Trophoblast cell (in vitro differentiated cells and primary cell): ENCODE measurements at regions not wholly inside any gene's neighbourhood (a gene's known extent, or its start where the extent isn't known, plus 50 kb on each side); places are given as distances from the start of the nearest gene placed in this dataset.

Source experiments
- DNase-seq, 2 donors: peaks; one replicate each; pipeline ENCODE4 v3.0.0-alpha.2; 2016
- H2AFZ ChIP-seq: 2 replicates; pipeline ENCODE4 v1.6.1; 2013; ENCODE audit warnings: low read length, moderate library complexity, mild to moderate bottlenecking; ENCODE audit not compliant: insufficient read depth, poor library complexity
- H2AK5ac ChIP-seq: 2 replicates; pipeline ENCODE4 v1.6.1; 2013; ENCODE audit warnings: mild to moderate bottlenecking, low read length
- H2BK120ac ChIP-seq: 2 replicates; pipeline ENCODE4 v1.6.1; 2013; ENCODE audit warnings: low read length, mild to moderate bottlenecking, moderate library complexity; ENCODE audit not compliant: insufficient read depth, poor library complexity
- H2BK12ac ChIP-seq: 2 replicates; pipeline ENCODE4 v1.6.1; 2013; ENCODE audit warnings: mild to moderate bottlenecking, low read length, moderate library complexity
- H2BK5ac ChIP-seq: 2 replicates; pipeline ENCODE4 v1.6.1; 2013; ENCODE audit warnings: low read length, low read depth, moderate library complexity, mild to moderate bottlenecking; ENCODE audit not compliant: poor library complexity
- H3K14ac ChIP-seq: 2 replicates; pipeline ENCODE4 v1.6.1; 2013; ENCODE audit warnings: mild to moderate bottlenecking, low read length
- H3K18ac ChIP-seq: 2 replicates; pipeline ENCODE4 v1.6.1; 2013; ENCODE audit warnings: mild to moderate bottlenecking, low read length
- H3K23ac ChIP-seq: 2 replicates; pipeline ENCODE4 v1.6.1; 2013; ENCODE audit warnings: low read length
- H3K27ac ChIP-seq: 2 replicates; pipeline ENCODE4 v1.5.1; 2013; ENCODE audit warnings: low read depth, mild to moderate bottlenecking, inconsistent platforms, low read length, moderate library complexity
- H3K27me3 ChIP-seq: 2 replicates; pipeline ENCODE4 v1.6.1; 2013; ENCODE audit warnings: inconsistent platforms, mild to moderate bottlenecking, low read length, moderate library complexity; ENCODE audit not compliant: insufficient read depth
- H3K36me3 ChIP-seq, 2 experiments: 1 replicate in 1 of 2; 2 replicates in 1 of 2; pipeline ENCODE4 v1.6.1; 2013; ENCODE audit warnings: low read length in 2 of 2, mild to moderate bottlenecking in 2 of 2, moderate library complexity in 1 of 2; ENCODE audit not compliant: insufficient read depth in 2 of 2, control insufficient read depth in 1 of 2
- H3K4ac ChIP-seq: 2 replicates; pipeline ENCODE4 v1.6.1; 2013; ENCODE audit warnings: low read depth, mild to moderate bottlenecking, low read length, moderate library complexity
- H3K4me1 ChIP-seq, 2 experiments: 1 replicate in 1 of 2; 2 replicates in 1 of 2; pipeline ENCODE4 v1.6.1; 2013; ENCODE audit warnings: low read length in 2 of 2, mild to moderate bottlenecking in 2 of 2, moderate library complexity in 1 of 2; ENCODE audit not compliant: insufficient read depth in 2 of 2, control insufficient read depth in 1 of 2
- H3K4me2 ChIP-seq: 2 replicates; pipeline ENCODE4 v1.6.1; 2013; ENCODE audit warnings: inconsistent platforms, mild to moderate bottlenecking, low read length, moderate library complexity
- H3K4me3 ChIP-seq: 2 replicates; pipeline ENCODE4 v1.5.1; 2013; ENCODE audit warnings: mild to moderate bottlenecking, low read depth, low read length, inconsistent platforms
- H3K79me1 ChIP-seq: one replicate; pipeline ENCODE4 v1.6.1; 2013; ENCODE audit warnings: low read length
- H3K79me2 ChIP-seq: 2 replicates; pipeline ENCODE4 v1.6.1; 2013; ENCODE audit warnings: low read length, mild to moderate bottlenecking; ENCODE audit not compliant: control insufficient read depth, insufficient read depth, poor library complexity
- H3K9ac ChIP-seq: 2 replicates; pipeline ENCODE4 v1.6.1; 2013; ENCODE audit warnings: mild to moderate bottlenecking, low read length
- H3K9me3 ChIP-seq: 2 replicates; pipeline ENCODE4 v1.6.1; 2013; ENCODE audit warnings: low read depth, mild to moderate bottlenecking, control low read depth, inconsistent platforms, low read length; ENCODE audit not compliant: insufficient read depth
- H4K12ac ChIP-seq: 2 replicates; pipeline ENCODE4 v1.6.1; 2013; ENCODE audit warnings: low read depth, mild to moderate bottlenecking, low read length, moderate library complexity
- H4K8ac ChIP-seq: 2 replicates; pipeline ENCODE4 v1.6.1; 2013; ENCODE audit warnings: low read depth, mild to moderate bottlenecking, low read length, moderate library complexity
- H4K91ac ChIP-seq: one replicate; pipeline ENCODE4 v1.6.1; 2013; ENCODE audit warnings: low read depth, mild to moderate bottlenecking, low read length, moderate library complexity
- WGBS: extraction: QIAGEN DNeasy Blood & Tissue Kit; methylation state at CpG from one replicate; pipeline ENCODE4 v1.1.7; 2013; ENCODE audit warnings: missing lambda C conversion rate; ENCODE audit not compliant: insufficient read length, insufficient coverage; ENCODE audit errors: extremely low coverage; 5-methylcytosine and 5-hydroxymethylcytosine counted together

DNA sequence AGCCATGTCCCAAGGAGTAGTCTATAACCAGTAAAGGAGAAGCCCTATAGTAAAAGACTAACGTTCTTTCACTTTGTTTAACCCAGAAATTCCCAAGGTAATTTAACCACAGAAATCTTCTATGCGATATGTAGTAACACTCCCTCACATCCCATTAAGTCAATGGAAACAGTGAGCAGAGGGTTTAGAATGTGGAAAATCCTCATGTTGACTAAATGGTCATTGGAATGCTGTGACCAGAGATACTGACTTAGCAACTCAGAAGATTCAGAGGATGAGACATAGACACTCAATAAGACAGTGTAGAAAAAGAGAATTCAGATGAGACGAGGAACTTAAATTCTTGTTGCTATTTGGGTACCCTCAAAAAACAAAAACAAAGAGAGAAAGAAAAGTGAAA lies 562.2 kb upstream of the NOX3 start:
- no peaks in the 10 kb centered on the region for H3K4me1 ChIP-seq
- H3K9me3 ChIP-seq: no peaks in the 10 kb centered on the region
- H3K79me1 ChIP-seq: no peaks in the 10 kb centered on the region
- H4K91ac ChIP-seq: no peak overlapping the region
- no peak overlapping the region for H2AFZ ChIP-seq
- no peak overlapping the region for H3K9ac ChIP-seq
- H3K27ac ChIP-seq: no peak overlapping the region
- peak in 1 of 2 donors; percentile 11 for DNase-seq
- H4K8ac ChIP-seq: no peak overlapping the region
- H2BK120ac ChIP-seq: no peak overlapping the region
- no peak overlapping the region for H3K4me2 ChIP-seq
- H3K4me3 ChIP-seq: no peak overlapping the region
- no peak overlapping the region for H2BK12ac ChIP-seq
- H3K4ac ChIP-seq: no peak overlapping the region
- H3K18ac ChIP-seq: no peak overlapping the region
- no peaks in the 10 kb centered on the region for H3K79me2 ChIP-seq
- no peak overlapping the region for H2BK5ac ChIP-seq
- no CpG with 5 or more reads among the region's 3 CpGs for WGBS
- H3K14ac ChIP-seq: no peak overlapping the region
- no peak overlapping the region for H4K12ac ChIP-seq
- no peak overlapping the region for H2AK5ac ChIP-seq
- no peaks in the 10 kb centered on the region for H3K27me3 ChIP-seq
- H3K36me3 ChIP-seq: no peaks in the 10 kb centered on the region
- H3K23ac ChIP-seq: no peak overlapping the region

DNA sequence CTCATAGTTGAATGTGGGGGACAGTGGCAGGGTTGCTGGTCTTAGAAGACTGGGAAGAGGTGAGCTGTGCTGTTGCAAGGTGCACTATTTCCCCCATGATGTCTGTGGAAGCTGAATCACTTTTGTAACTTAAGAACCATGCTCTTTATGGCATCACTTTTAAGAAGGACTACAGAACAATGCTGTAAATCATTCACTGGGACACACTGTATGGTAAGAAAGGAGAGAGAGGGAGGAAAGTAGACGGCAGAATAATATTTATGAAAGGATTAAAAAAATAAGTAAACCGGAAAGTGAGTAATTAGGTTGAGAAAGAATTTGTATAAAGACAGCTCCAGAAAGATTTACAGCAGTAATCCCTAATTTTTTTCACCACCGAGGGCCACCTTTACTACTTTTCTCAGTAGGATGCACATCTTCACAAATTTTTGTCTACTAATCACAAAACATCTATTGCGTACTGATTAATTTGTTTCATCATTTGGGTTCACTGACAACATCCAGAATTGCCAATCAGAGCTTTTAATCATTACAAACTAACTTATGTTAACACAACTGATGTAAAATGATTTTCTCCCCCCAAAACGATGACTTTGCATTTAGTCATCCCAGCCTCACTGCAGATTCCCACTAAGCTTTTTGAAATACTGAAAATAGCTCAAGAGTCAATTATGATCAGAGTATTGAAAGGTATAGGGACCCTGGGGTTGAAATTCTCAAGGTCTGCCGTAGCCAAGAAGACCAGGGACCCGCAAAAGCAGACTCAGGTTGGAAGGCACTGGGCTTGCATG lies 560.7 kb upstream of the NOX3 start:
- Histone ChIP-seq H3K4ac (no peak overlapping the region), H3K4me1 (no peaks in the 10 kb centered on the region), H3K18ac (no peak overlapping the region), H3K14ac (no peak overlapping the region), H2BK12ac (no peak overlapping the region), H3K79me2 (no peaks in the 10 kb centered on the region), H3K27me3 (no peaks in the 10 kb centered on the region), H3K36me3 (no peaks in the 10 kb centered on the region), H2BK120ac (no peak overlapping the region), H4K8ac (no peak overlapping the region), H3K23ac (no peak overlapping the region), H3K27ac (no peak overlapping the region), H3K4me2 (no peak overlapping the region), H3K9me3 (no peaks in the 10 kb centered on the region), H3K79me1 (no peaks in the 10 kb centered on the region), H2BK5ac (no peak overlapping the region), H2AFZ (no peak overlapping the region), H4K91ac (no peak overlapping the region), H3K4me3 (no peak overlapping the region), H3K9ac (no peak overlapping the region), H4K12ac (no peak overlapping the region), H2AK5ac (no peak overlapping the region)
- 100% methylated on average over 2 of the region's 7 CpGs for WGBS
- no peak for DNase-seq

GRCh38 chr6:156013155-156013554 lies 557.5 kb upstream of the NOX3 start:
- no peak overlapping the region for H3K18ac ChIP-seq
- H3K23ac ChIP-seq: no peak overlapping the region
- H3K4ac ChIP-seq: no peak overlapping the region
- no peak overlapping the region for H2AK5ac ChIP-seq
- no CpG with 5 or more reads among the region's 4 CpGs for WGBS
- H3K9me3 ChIP-seq: no peaks in the 10 kb centered on the region
- DNase-seq: no peak
- no peaks in the 10 kb centered on the region for H3K27me3 ChIP-seq
- no peak overlapping the region for H3K27ac ChIP-seq
- no peaks in the 10 kb centered on the region for H3K79me2 ChIP-seq
- no peak overlapping the region for H2AFZ ChIP-seq
- H3K4me2 ChIP-seq: no peak overlapping the region
- no peak overlapping the region for H3K14ac ChIP-seq
- no peak overlapping the region for H3K9ac ChIP-seq
- no peak overlapping the region for H2BK120ac ChIP-seq
- no peak overlapping the region for H2BK5ac ChIP-seq
- H2BK12ac ChIP-seq: no peak overlapping the region
- no peak overlapping the region for H4K91ac ChIP-seq
- no peaks in the 10 kb centered on the region for H3K79me1 ChIP-seq
- no peak overlapping the region for H3K4me3 ChIP-seq
- H4K12ac ChIP-seq: no peak overlapping the region
- no peak overlapping the region for H4K8ac ChIP-seq
- H3K36me3 ChIP-seq: no peaks in the 10 kb centered on the region
- no peaks in the 10 kb centered on the region for H3K4me1 ChIP-seq

DNA sequence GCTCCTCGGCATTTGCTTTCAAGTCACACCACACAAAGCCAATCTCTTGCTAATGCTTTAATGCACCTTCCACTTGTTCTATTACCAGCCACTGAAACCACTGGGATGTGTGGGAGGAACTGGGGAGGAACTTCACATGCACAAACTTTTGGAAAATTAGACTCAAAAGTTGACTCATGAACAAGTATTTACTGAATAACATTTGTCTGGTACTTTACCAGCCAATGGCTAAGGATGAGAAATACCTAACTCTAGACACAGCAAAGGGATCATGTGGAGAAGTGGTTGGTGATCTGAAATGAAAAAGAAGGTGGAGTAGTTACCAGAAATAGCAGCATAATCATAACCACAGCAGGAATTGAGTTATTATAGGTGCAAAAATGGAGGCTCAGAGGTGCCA lies 554.0 kb upstream of the NOX3 start:
- Histone ChIP-seq H2BK5ac (no peak overlapping the region), H3K27ac (no peak overlapping the region), H2BK120ac (no peak overlapping the region), H4K8ac (no peak overlapping the region), H3K79me2 (no peaks in the 10 kb centered on the region), H3K79me1 (no peaks in the 10 kb centered on the region), H2BK12ac (no peak overlapping the region), H3K4ac (no peak overlapping the region), H4K12ac (no peak overlapping the region), H4K91ac (no peak overlapping the region), H2AK5ac (no peak overlapping the region), H3K27me3 (no peaks in the 10 kb centered on the region), H3K36me3 (no peaks in the 10 kb centered on the region), H3K4me1 (no peaks in the 10 kb centered on the region), H3K9ac (no peak overlapping the region), H3K4me3 (no peak overlapping the region), H3K14ac (no peak overlapping the region), H3K9me3 (no peaks in the 10 kb centered on the region), H3K23ac (no peak overlapping the region), H3K4me2 (no peak overlapping the region), H2AFZ (no peak overlapping the region), H3K18ac (no peak overlapping the region)
- no CpG with 5 or more reads among the region's 1 CpG for WGBS
- no peak for DNase-seq
